ENCODE measurements at regions not wholly inside any gene's neighbourhood (a gene's known extent, or its start where the extent isn't known, plus 50 kb on each side); places are given as distances from the start of the nearest gene placed in this dataset.

DNA sequence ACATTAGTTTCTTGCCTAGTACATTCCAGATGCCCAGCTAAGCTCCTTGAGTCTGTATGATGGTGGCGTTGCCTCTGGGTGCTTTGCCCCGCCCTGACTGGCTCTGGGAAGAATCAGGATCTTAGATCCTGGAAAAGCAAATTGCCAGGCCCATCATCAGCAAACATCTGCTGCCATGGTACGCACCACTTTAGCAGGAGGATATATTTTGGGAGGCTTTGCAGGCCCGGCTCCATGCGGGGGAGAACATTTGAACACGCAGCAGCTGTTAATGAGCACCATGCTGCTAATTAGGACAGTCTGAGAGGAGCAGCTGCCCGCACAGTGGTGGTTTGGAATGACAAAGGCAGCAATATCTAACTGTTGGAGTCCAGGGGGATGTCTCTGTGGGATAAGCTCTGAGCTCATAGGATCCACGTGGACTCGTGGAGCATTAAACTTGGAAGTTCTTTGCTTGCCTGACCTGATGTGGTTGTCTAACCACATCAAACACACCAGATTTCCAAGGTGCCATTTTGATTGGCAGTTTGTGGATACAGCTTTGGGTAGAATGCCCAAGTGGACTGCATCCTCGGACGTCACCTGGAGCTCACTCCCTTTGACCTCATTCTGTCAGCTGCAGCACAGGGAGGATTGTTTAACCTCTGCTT lies 217.0 kb upstream of the ZBED5 start:
- TF ChIP-seq, protein P1, sequence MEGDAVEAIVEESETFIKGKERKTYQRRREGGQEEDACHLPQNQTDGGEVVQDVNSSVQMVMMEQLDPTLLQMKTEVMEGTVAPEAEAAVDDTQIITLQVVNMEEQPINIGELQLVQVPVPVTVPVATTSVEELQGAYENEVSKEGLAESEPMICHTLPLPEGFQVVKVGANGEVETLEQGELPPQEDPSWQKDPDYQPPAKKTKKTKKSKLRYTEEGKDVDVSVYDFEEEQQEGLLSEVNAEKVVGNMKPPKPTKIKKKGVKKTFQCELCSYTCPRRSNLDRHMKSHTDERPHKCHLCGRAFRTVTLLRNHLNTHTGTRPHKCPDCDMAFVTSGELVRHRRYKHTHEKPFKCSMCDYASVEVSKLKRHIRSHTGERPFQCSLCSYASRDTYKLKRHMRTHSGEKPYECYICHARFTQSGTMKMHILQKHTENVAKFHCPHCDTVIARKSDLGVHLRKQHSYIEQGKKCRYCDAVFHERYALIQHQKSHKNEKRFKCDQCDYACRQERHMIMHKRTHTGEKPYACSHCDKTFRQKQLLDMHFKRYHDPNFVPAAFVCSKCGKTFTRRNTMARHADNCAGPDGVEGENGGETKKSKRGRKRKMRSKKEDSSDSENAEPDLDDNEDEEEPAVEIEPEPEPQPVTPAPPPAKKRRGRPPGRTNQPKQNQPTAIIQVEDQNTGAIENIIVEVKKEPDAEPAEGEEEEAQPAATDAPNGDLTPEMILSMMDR (IDR thresholded peaks at IDR 0.05; ENCODE audit: extremely low read depth in 1 of 2, insufficient read depth in 1 of 2, low read depth in 1 of 2, low read length in 2 of 2), result no peak
- TF ChIP-seq POLR2AphosphoS5 (IDR thresholded peaks at IDR 0.05; ENCODE audit: insufficient read depth, low read depth, low read length), result no peak
- no peak for TF ChIP-seq POLR2A (IDR thresholded peaks at IDR 0.05; ENCODE audit: low read depth, low read length)
- TF ChIP-seq EZH2 (IDR thresholded peaks at IDR 0.05; ENCODE audit: borderline replicate concordance, low read depth, low read length, severe bottlenecking), result no peak
- TF ChIP-seq MYC (IDR thresholded peaks at IDR 0.05; ENCODE audit: low read depth, low read length), result no peak
- no peak for TF ChIP-seq MAX (IDR thresholded peaks at IDR 0.05; ENCODE audit: insufficient read depth, insufficient read length)
